PFSK-1 (cell line): ENCODE measurements at regions not wholly inside any gene's neighbourhood (a gene's known extent, or its start where the extent isn't known, plus 50 kb on each side); places are given as distances from the start of the nearest gene placed in this dataset.

Source experiments
- FOXP2 ChIP-seq: optimal IDR thresholded peaks from 2 replicates; pipeline ENCODE3; 2011; ENCODE audit warnings: borderline replicate concordance, control low read depth, inconsistent platforms; ENCODE audit not compliant: insufficient read depth; ENCODE audit errors: extremely low read length, extremely low read depth
- POLR2AphosphoS5 ChIP-seq: IDR thresholded peaks from 2 replicates; pipeline ENCODE4 v1.6.1; 2012; ENCODE audit warnings: low read depth, mild to moderate bottlenecking, control low read depth, low read length, moderate library complexity
- REST ChIP-seq, 2 experiments: IDR thresholded peaks; 2 replicates each; pipeline versions ENCODE4 v1.6.1 to v1.8.0; 2011 to 2012; ENCODE audit warnings: low read depth in 2 of 2, low read length in 2 of 2, control low read depth in 1 of 2, inconsistent platforms in 1 of 2, mild to moderate bottlenecking in 1 of 2, moderate library complexity in 1 of 2; ENCODE audit not compliant: insufficient read depth in 1 of 2
- SIN3A ChIP-seq: IDR thresholded peaks from 2 replicates; pipeline ENCODE4 v1.6.1; 2012; ENCODE audit warnings: mild to moderate bottlenecking, low read length, moderate library complexity, borderline replicate concordance; ENCODE audit not compliant: insufficient read depth
- TAF1 ChIP-seq: IDR thresholded peaks from 2 replicates; pipeline ENCODE4 v1.6.1; 2012; ENCODE audit warnings: low read length, control low read depth, borderline replicate concordance; ENCODE audit not compliant: insufficient read depth

DNA sequence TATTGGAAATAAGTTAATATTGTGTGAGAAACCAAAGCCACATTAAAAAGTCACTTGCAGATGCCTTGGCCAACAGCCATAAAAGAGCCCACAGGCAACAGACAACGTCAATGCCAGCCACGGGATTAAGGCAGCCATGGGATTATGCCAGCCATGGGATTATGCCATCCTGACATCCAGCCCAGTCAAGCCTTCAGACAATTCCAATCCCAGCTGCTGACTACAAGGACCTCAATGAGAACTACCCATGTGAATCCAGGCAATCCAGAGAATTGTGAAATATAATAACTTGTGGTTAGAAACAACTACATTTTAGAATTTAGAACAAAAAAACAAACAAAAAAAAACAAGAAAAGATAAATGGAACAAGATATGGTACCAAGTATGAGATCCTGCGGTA lies 356.6 kb downstream of the EFNB2 start:
- TF ChIP-seq REST (IDR thresholded peaks at IDR 0.05; ENCODE audit: insufficient read depth in 1 of 2, low read depth in 2 of 2, low read length in 2 of 2), result no peak
- no peak for TF ChIP-seq SIN3A
- TF ChIP-seq TAF1, result no peak
- TF ChIP-seq FOXP2, result no peak
- TF ChIP-seq POLR2AphosphoS5, result no peak

- TF ChIP-seq TAF1, result no peak
- TF ChIP-seq REST (IDR thresholded peaks at IDR 0.05; ENCODE audit: insufficient read depth in 1 of 2, low read depth in 2 of 2, low read length in 2 of 2), result no peak
- no peak for TF ChIP-seq SIN3A
- TF ChIP-seq POLR2AphosphoS5, result no peak
- TF ChIP-seq FOXP2, result no peak
Observed at GRCh38 chr13:106177146-106177545, 358.3 kb downstream of the EFNB2 start.

GRCh38 chr13:106176117-106176516 lies 359.3 kb downstream of the EFNB2 start:
- TF ChIP-seq SIN3A (no peak), POLR2AphosphoS5 (0 out of 2 replicates have a peak, but pooled peaks have one; percentile 24)

GRCh38 chr13:106173891-106174610 lies 361.4 kb downstream of the EFNB2 start:
- TF ChIP-seq SIN3A (no peak), TAF1 (no peak), REST (IDR thresholded peaks at IDR 0.05; ENCODE audit: insufficient read depth in 1 of 2, low read depth in 2 of 2, low read length in 2 of 2) (no peak), POLR2AphosphoS5 (no peak), FOXP2 (no peak)

DNA sequence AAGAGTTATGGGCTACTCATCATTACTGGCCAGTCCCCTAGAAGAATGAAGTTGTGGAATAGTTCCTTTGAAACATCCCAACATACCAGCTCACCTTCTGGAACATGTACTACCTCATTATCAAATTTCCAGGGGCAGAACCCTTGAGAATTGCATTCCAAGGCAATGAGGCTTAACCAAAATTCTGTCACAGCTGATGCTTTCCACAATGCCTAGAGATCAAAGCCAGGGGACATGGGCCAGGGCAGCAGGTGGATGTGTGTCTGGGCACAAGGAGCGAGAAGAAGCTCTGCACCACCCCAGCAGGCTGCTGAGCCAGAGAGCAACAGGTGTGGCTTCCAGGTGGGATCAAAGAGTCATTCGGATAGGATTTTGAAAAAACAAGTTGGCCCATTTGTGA lies 362.1 kb downstream of the EFNB2 start:
- no peak for TF ChIP-seq TAF1
- TF ChIP-seq REST (IDR thresholded peaks at IDR 0.05; ENCODE audit: insufficient read depth in 1 of 2, low read depth in 2 of 2, low read length in 2 of 2), result no peak
- no peak for TF ChIP-seq POLR2AphosphoS5
- no peak for TF ChIP-seq FOXP2
- no peak for TF ChIP-seq SIN3A
